IMR-90 (cell line): ENCODE measurements at regions not wholly inside any gene's neighbourhood (a gene's known extent, or its start where the extent isn't known, plus 50 kb on each side); places are given as distances from the start of the nearest gene placed in this dataset.

Source experiments
- ATAC-seq: fragments of 200-7000 bp; cut with Tn5 transposase; 2 replicates; pipeline ENCODE4 v1.9.1; 2020; ENCODE audit warnings: low read depth, mild to moderate bottlenecking, moderate library complexity
- BruUV-seq: library from RNA; stranded (reverse); fragments of 400-500 nt; replicated peaks from 2 replicates; lab custom pipeline; 2021; lab: Mats Ljungman, UMichigan
- CTCF ChIA-PET: fragments of 300-600 bp; formaldehyde crosslinking; extraction: SDS; loops from one replicate; lab custom pipeline; 2021; ENCODE audit warnings: antibody characterized with exemption; lab: Yijun Ruan, JAX
- POLR2A ChIA-PET: fragments of 300-600 bp; sonication (Branson Sonifier 250); formaldehyde crosslinking; loops from one replicate; lab custom pipeline; 2022; ENCODE audit warnings: antibody characterized with exemption; ENCODE audit not compliant: unreplicated experiment; lab: Charles Lee
- DNase-seq: peaks from one replicate; pipeline ENCODE4 v3.0.0; 2013
- H2AFZ ChIP-seq: replicated peaks from 2 replicates; pipeline ENCODE3; 2013; ENCODE audit warnings: low read length, mild to moderate bottlenecking; ENCODE audit not compliant: poor library complexity
- H2AK5ac ChIP-seq: 2 replicates; pipeline ENCODE4 v1.6.1; 2013; ENCODE audit warnings: low read depth, low read length, inconsistent platforms
- H2AK9ac ChIP-seq: replicated peaks from 2 replicates; pipeline ENCODE3; 2013; ENCODE audit warnings: mild to moderate bottlenecking, low read depth, low read length, moderate library complexity; ENCODE audit not compliant: poor library complexity
- H2BK120ac ChIP-seq: 2 replicates; pipeline ENCODE4 v1.6.1; 2013; ENCODE audit warnings: low read depth, low read length, inconsistent platforms
- H2BK15ac ChIP-seq: 3 replicates; pipeline ENCODE4 v1.6.1; 2013; ENCODE audit warnings: low read depth, low read length, inconsistent platforms
- H2BK20ac ChIP-seq: 2 replicates; pipeline ENCODE4 v1.6.1; 2013; ENCODE audit warnings: low read depth, mild to moderate bottlenecking, inconsistent platforms, low read length, moderate library complexity
- H2BK5ac ChIP-seq: 2 replicates; pipeline ENCODE4 v1.6.1; 2013; ENCODE audit warnings: mild to moderate bottlenecking, low read depth, low read length, inconsistent platforms; ENCODE audit not compliant: poor library complexity, severe bottlenecking
- H3K14ac ChIP-seq: replicated peaks from 2 replicates; pipeline ENCODE4 v1.6.1; 2013; ENCODE audit warnings: low read depth, low read length, inconsistent platforms
- H3K18ac ChIP-seq: 2 replicates; pipeline ENCODE4 v1.6.1; 2013; ENCODE audit warnings: low read depth, low read length, control low read depth
- H3K23ac ChIP-seq: 2 replicates; pipeline ENCODE4 v1.6.1; 2013; ENCODE audit warnings: low read depth, low read length, inconsistent platforms
- H3K27ac ChIP-seq: 2 replicates; pipeline ENCODE4 v1.5.1; 2013; ENCODE audit warnings: mild to moderate bottlenecking, control low read depth, low read length; ENCODE audit not compliant: insufficient read depth
- H3K27me3 ChIP-seq: 2 replicates; pipeline ENCODE4 v1.6.1; 2013; ENCODE audit warnings: low read length; ENCODE audit not compliant: control insufficient read depth, insufficient read depth
- H3K36me3 ChIP-seq: 2 replicates; pipeline ENCODE4 v1.6.1; 2013; ENCODE audit warnings: low read length, mixed read lengths; ENCODE audit not compliant: control insufficient read depth, insufficient read depth
- H3K4ac ChIP-seq: 2 replicates; pipeline ENCODE4 v1.6.1; 2013; ENCODE audit warnings: low read depth, low read length, inconsistent platforms
- H3K4me1 ChIP-seq: 2 replicates; pipeline ENCODE4 v1.6.1; 2013; ENCODE audit warnings: low read length, mixed read lengths; ENCODE audit not compliant: control insufficient read depth, insufficient read depth
- H3K4me2 ChIP-seq: 2 replicates; pipeline ENCODE4 v1.6.1; 2013; ENCODE audit warnings: low read depth, mild to moderate bottlenecking, control low read depth, low read length, moderate library complexity
- H3K4me3 ChIP-seq: 2 replicates; pipeline ENCODE4 v1.5.1; 2013; ENCODE audit warnings: low read depth, mild to moderate bottlenecking, control low read depth, low read length, moderate library complexity; ENCODE audit not compliant: insufficient read depth
- H3K56ac ChIP-seq: 2 replicates; pipeline ENCODE4 v1.6.1; 2013; ENCODE audit warnings: low read length, inconsistent platforms; ENCODE audit not compliant: insufficient read depth; ENCODE audit errors: extremely low read depth
- H3K79me1 ChIP-seq, 2 experiments: 2 replicates each; pipeline ENCODE4 v1.6.1; 2013; ENCODE audit warnings: low read length in 2 of 2, inconsistent platforms in 1 of 2, low read depth in 1 of 2
- H3K9ac ChIP-seq: 2 replicates; pipeline ENCODE4 v1.6.1; 2013; ENCODE audit warnings: low read depth, low read length, control low read depth
- H3K9me1 ChIP-seq: 2 replicates; pipeline ENCODE4 v1.6.1; 2013; ENCODE audit warnings: low read length, inconsistent platforms; ENCODE audit not compliant: insufficient read depth
- H3K9me3 ChIP-seq: 2 replicates; pipeline ENCODE4 v1.6.1; 2013; ENCODE audit warnings: low read length; ENCODE audit not compliant: control insufficient read depth, insufficient read depth
- H4K20me1 ChIP-seq: 2 replicates; pipeline ENCODE4 v1.6.1; 2013; ENCODE audit warnings: low read length, inconsistent platforms; ENCODE audit not compliant: insufficient read depth
- H4K5ac ChIP-seq: 2 replicates; pipeline ENCODE4 v1.6.1; 2013; ENCODE audit warnings: mild to moderate bottlenecking, low read depth, low read length, control low read depth
- H4K8ac ChIP-seq, 2 experiments: 2 replicates each; pipeline ENCODE4 v1.6.1; 2013; ENCODE audit warnings: low read depth in 2 of 2, low read length in 2 of 2, control low read depth in 1 of 2, inconsistent platforms in 1 of 2
- H4K91ac ChIP-seq: 2 replicates; pipeline ENCODE4 v1.6.1; 2013; ENCODE audit warnings: low read depth, low read length, inconsistent platforms; ENCODE audit not compliant: insufficient read depth
- CHD1 ChIP-seq: IDR thresholded peaks from 2 replicates; pipeline ENCODE4 v1.6.1; 2012; ENCODE audit warnings: low read depth, low read length, improper control_type of control experiment
- CTCF ChIP-seq: conservative IDR thresholded peaks from 2 replicates; pipeline ENCODE4 v1.5.1; 2012; ENCODE audit warnings: mild to moderate bottlenecking, low read depth, low read length, improper control_type of control experiment
- ELK1 ChIP-seq: fragments of 150-350 bp; IDR thresholded peaks from 2 replicates; pipeline ENCODE4 v1.6.1; 2016; ENCODE audit warnings: low read depth, mild to moderate bottlenecking, low read length, moderate library complexity, borderline replicate concordance
- MAFK ChIP-seq: IDR thresholded peaks from 2 replicates; pipeline ENCODE4 v1.6.1; 2012; ENCODE audit warnings: low read depth, low read length, improper control_type of control experiment
- WGBS, 2 experiments: methylation state at CpG; one replicate each; pipeline versions ENCODE4 v1.1.5 to v1.1.7; 2013; ENCODE audit warnings: missing lambda C conversion rate in 2 of 2; ENCODE audit not compliant: insufficient read length in 1 of 2; ENCODE audit errors: extremely low coverage in 2 of 2; 5-methylcytosine and 5-hydroxymethylcytosine counted together
- dilution Hi-C: fragments of 300-500 bp; cut with HindIII; formaldehyde crosslinking; loops from one replicate; pipeline ENCODE4 v1.14.3; 2018; ENCODE audit warnings: low sequenced_read_pairs; ENCODE audit not compliant: unreplicated experiment
- in situ Hi-C: fragments of 300-500 bp; cut with MboI; formaldehyde crosslinking; loops from 3 replicates; pipeline ENCODE4 v1.14.3; 2019; ENCODE audit warnings: low sequenced_read_pairs, inconsistent platforms, mixed read lengths
- intact Hi-C: fragments of 100-400 bp; cut with micrococcal nuclease; formaldehyde crosslinking; loops from 2 replicates; pipeline ENCODE4 v1.10.0; 2022

- Histone ChIP-seq H3K4ac (no peak overlapping the region), H2AK5ac (no peak overlapping the region), H4K8ac (no peak overlapping the region), H3K56ac (no peak overlapping the region), H3K79me1 (no peaks in the 10 kb centered on the region), H4K5ac (no peak overlapping the region), H2AFZ (no peak overlapping the region), H3K9ac (no peak overlapping the region), H2BK15ac (no peak overlapping the region), H3K4me2 (no peak overlapping the region), H3K27ac (no peak overlapping the region), H3K9me3 (no peaks in the 10 kb centered on the region), H3K4me3 (no peak overlapping the region), H3K9me1 (no peaks in the 10 kb centered on the region), H2AK9ac (no peak overlapping the region), H2BK20ac (no peak overlapping the region), H3K18ac (no peak overlapping the region), H4K20me1 (no peaks in the 10 kb centered on the region), H3K14ac (no peak overlapping the region), H2BK5ac (no peak overlapping the region), H3K23ac (no peak overlapping the region), H3K27me3 (no peaks in the 10 kb centered on the region), H4K91ac (no peak overlapping the region), H2BK120ac (no peak overlapping the region), H3K4me1 (no peaks in the 10 kb centered on the region), H3K36me3 (no peaks in the 10 kb centered on the region)
- ChIA-PET POLR2A (no interaction called here), CTCF (no interaction called here)
- TF ChIP-seq CHD1 (no peak), ELK1 (no peak), CTCF (no peak), MAFK (no peak)
- DNase-seq (no peak), ATAC-seq (no peak)
- dilution Hi-C loops, result no loop called here
- WGBS, 2 experiments, result no CpG with 5 or more reads among the region's 5 CpGs
- in situ Hi-C loops, result no loop called here
- intact Hi-C loops, result no loop called here
- no TSS peak for BruUV-seq
Measured at GRCh38 chr9:26669701-26670670, 222.6 kb downstream of the CAAP1 start.
